Mesendoderm (in vitro differentiated cells): ENCODE measurements at regions not wholly inside any gene's neighbourhood (a gene's known extent, or its start where the extent isn't known, plus 50 kb on each side); places are given as distances from the start of the nearest gene placed in this dataset.

Source experiments
- DNase-seq: peaks from one replicate; pipeline ENCODE4 v3.0.0; 2013
- H2AK5ac ChIP-seq: 2 replicates; pipeline ENCODE4 v1.6.1; 2013; ENCODE audit warnings: low read length, inconsistent platforms
- H2BK120ac ChIP-seq: 2 replicates; pipeline ENCODE4 v1.6.1; 2013; ENCODE audit warnings: low read depth, mild to moderate bottlenecking, low read length, moderate library complexity, mixed read lengths
- H2BK15ac ChIP-seq: replicated peaks from 2 replicates; pipeline ENCODE4 v1.6.1; 2013; ENCODE audit warnings: low read depth, mild to moderate bottlenecking, moderate library complexity
- H2BK5ac ChIP-seq: 2 replicates; pipeline ENCODE4 v1.6.1; 2013; ENCODE audit warnings: low read length, inconsistent platforms
- H3K18ac ChIP-seq: 2 replicates; pipeline ENCODE4 v1.6.1; 2013; ENCODE audit warnings: mild to moderate bottlenecking, low read length, mixed read lengths
- H3K23ac ChIP-seq: one replicate; pipeline ENCODE4 v1.6.1; 2013; ENCODE audit warnings: low read length
- H3K27ac ChIP-seq: 2 replicates; pipeline ENCODE4 v1.5.1; 2013; ENCODE audit warnings: low read depth, mild to moderate bottlenecking, inconsistent platforms, low read length, moderate library complexity
- H3K27me3 ChIP-seq: 2 replicates; pipeline ENCODE4 v1.6.1; 2013; ENCODE audit warnings: low read length, control low read depth, mild to moderate bottlenecking, inconsistent platforms; ENCODE audit not compliant: insufficient read depth, poor library complexity
- H3K36me3 ChIP-seq: 2 replicates; pipeline ENCODE4 v1.6.1; 2013; ENCODE audit warnings: low read length, inconsistent platforms; ENCODE audit not compliant: control insufficient read depth, insufficient read depth
- H3K4ac ChIP-seq: one replicate; pipeline ENCODE4 v1.6.1; 2013; ENCODE audit warnings: low read depth, mild to moderate bottlenecking, low read length, moderate library complexity
- H3K4me1 ChIP-seq: 2 replicates; pipeline ENCODE4 v1.6.1; 2013; ENCODE audit warnings: low read depth, low read length, inconsistent platforms; ENCODE audit not compliant: control insufficient read depth
- H3K4me2 ChIP-seq: 2 replicates; pipeline ENCODE4 v1.6.1; 2013; ENCODE audit warnings: low read length
- H3K4me3 ChIP-seq: 2 replicates; pipeline ENCODE4 v1.5.1; 2013; ENCODE audit warnings: mild to moderate bottlenecking, low read length
- H3K56ac ChIP-seq: one replicate; pipeline ENCODE4 v1.6.1; 2013; ENCODE audit warnings: low read length
- H3K79me1 ChIP-seq: 2 replicates; pipeline ENCODE4 v1.6.1; 2013; ENCODE audit warnings: low read length, inconsistent platforms
- H3K79me2 ChIP-seq: 2 replicates; pipeline ENCODE4 v1.6.1; 2013; ENCODE audit warnings: mild to moderate bottlenecking, low read length; ENCODE audit not compliant: control insufficient read depth, insufficient read depth
- H3K9ac ChIP-seq: 2 replicates; pipeline ENCODE4 v1.6.1; 2013; ENCODE audit warnings: low read length, inconsistent platforms
- H4K5ac ChIP-seq: one replicate; pipeline ENCODE4 v1.6.1; 2013; ENCODE audit warnings: low read length
- H4K8ac ChIP-seq: one replicate; pipeline ENCODE4 v1.6.1; 2013; ENCODE audit warnings: low read depth, mild to moderate bottlenecking, control low read depth, low read length, moderate library complexity
- WGBS: extraction: QIAGEN DNeasy Blood & Tissue Kit; methylation state at CpG from one replicate; pipeline ENCODE4 v1.1.7; 2013; ENCODE audit warnings: low lambda C conversion rate, missing lambda C conversion rate; ENCODE audit not compliant: insufficient coverage; ENCODE audit errors: extremely low coverage; 5-methylcytosine and 5-hydroxymethylcytosine counted together

DNA sequence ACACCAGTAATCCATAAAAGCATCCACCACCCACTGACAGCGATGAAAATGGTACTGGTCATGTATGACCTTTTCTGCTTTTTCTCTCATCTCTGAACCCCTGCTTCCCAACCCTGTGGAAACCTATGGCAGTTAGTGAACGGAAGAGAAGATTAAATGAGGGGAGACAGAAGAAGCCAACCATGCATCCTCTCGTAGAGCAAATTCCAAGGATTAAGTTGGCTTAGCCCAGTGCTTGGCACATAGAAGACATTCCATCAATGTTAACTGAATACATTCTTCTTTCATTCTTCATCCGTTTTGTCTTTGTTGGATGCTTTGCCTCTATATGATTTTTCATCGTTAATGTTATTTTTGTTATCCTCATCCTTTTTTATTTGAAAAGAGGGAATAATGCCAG lies 339.7 kb upstream of the FLRT2 start:
- Histone ChIP-seq H2BK120ac (no peak overlapping the region), H4K8ac (no peak overlapping the region), H3K4me1 (no peaks in the 10 kb centered on the region), H2BK5ac (no peak overlapping the region), H3K18ac (no peak overlapping the region), H3K56ac (no peak overlapping the region), H3K36me3 (no peaks in the 10 kb centered on the region), H3K4me2 (no peak overlapping the region), H3K27ac (no peak overlapping the region), H2AK5ac (no peak overlapping the region), H3K4me3 (no peak overlapping the region), H2BK15ac (no peak overlapping the region), H3K23ac (no peak overlapping the region), H3K79me1 (no peaks in the 10 kb centered on the region), H3K9ac (no peak overlapping the region), H3K79me2 (no peaks in the 10 kb centered on the region), H3K27me3 (no peaks in the 10 kb centered on the region), H4K5ac (no peak overlapping the region), H3K4ac (no peak overlapping the region)
- no CpG with 5 or more reads among the region's 5 CpGs for WGBS
- no peak for DNase-seq

DNA sequence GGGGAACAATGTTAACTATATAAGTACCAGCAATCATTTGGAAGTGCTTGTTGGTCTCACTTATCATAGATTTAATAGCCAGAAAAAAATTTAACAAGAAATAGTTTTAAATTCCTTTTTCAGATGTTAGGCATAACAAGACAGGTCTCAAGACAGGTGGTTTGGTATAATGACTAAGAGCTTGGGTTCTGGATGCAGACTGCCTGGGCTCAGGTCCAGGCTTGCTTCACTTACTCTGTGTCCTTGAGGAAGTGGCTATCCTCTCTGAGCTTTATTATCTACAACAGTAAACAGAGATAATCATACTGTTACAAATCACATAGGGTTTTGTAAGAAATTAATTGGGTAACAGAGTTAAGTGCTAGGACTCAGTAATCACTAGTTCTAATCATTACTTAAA lies 338.0 kb upstream of the FLRT2 start:
- Histone ChIP-seq H3K36me3 (no peaks in the 10 kb centered on the region), H3K4ac (no peak overlapping the region), H3K9ac (no peak overlapping the region), H4K8ac (no peak overlapping the region), H3K4me3 (no peak overlapping the region), H3K27me3 (no peaks in the 10 kb centered on the region), H2BK120ac (no peak overlapping the region), H4K5ac (no peak overlapping the region), H2AK5ac (no peak overlapping the region), H3K4me1 (no peaks in the 10 kb centered on the region), H3K79me2 (no peaks in the 10 kb centered on the region), H3K79me1 (no peaks in the 10 kb centered on the region), H3K4me2 (no peak overlapping the region), H3K56ac (no peak overlapping the region), H3K27ac (no peak overlapping the region), H3K18ac (no peak overlapping the region), H2BK15ac (no peak overlapping the region), H3K23ac (no peak overlapping the region), H2BK5ac (no peak overlapping the region)
- DNase-seq = no peak

DNA sequence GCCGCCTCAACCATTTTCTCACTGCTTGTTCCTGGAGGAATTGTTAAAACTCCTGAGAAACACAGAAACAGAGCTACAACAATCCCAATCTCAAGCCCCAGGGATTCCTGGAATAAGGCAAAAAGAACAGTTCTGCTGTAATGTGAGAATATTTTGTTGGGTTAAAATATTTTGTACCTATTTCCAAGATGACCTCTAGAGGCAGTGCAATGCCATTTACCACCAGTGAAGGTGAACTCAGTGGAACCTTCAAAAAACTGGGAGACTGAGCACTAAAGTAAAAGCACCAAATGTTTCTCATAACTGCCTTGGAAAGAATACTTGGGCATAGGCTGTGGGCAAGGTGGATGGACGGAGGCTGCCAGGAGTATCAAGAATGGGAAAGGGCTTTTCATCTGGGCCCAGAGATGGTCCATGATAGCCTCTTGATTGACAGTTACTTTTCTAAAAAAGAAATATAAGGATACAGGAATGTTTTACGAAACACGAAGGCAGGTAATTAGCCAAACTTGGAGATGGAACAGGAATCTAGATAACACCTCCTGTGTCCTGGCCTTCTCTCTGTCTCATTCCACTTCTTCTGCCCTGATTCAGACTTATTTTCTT lies 334.0 kb upstream of the FLRT2 start:
- H3K79me1 ChIP-seq = no peaks in the 10 kb centered on the region
- H3K56ac ChIP-seq = no peak overlapping the region
- no peak overlapping the region for H3K4me3 ChIP-seq
- no peak overlapping the region for H4K5ac ChIP-seq
- H3K4me2 ChIP-seq = no peak overlapping the region
- H3K4me1 ChIP-seq = no peaks in the 10 kb centered on the region
- H3K9ac ChIP-seq = no peak overlapping the region
- no peak overlapping the region for H2BK15ac ChIP-seq
- H4K8ac ChIP-seq = peak overlapping the region; percentile 39
- no peak overlapping the region for H3K23ac ChIP-seq
- WGBS = no CpG with 5 or more reads among the region's 4 CpGs
- H3K18ac ChIP-seq = no peak overlapping the region
- no peak overlapping the region for H2AK5ac ChIP-seq
- no peak overlapping the region for H2BK120ac ChIP-seq
- no peak overlapping the region for H3K4ac ChIP-seq
- no peak overlapping the region for H2BK5ac ChIP-seq
- no peak overlapping the region for H3K27ac ChIP-seq
- H3K36me3 ChIP-seq = no peaks in the 10 kb centered on the region
- H3K27me3 ChIP-seq = no peaks in the 10 kb centered on the region
- peak; percentile 16 for DNase-seq
- H3K79me2 ChIP-seq = no peaks in the 10 kb centered on the region

DNA sequence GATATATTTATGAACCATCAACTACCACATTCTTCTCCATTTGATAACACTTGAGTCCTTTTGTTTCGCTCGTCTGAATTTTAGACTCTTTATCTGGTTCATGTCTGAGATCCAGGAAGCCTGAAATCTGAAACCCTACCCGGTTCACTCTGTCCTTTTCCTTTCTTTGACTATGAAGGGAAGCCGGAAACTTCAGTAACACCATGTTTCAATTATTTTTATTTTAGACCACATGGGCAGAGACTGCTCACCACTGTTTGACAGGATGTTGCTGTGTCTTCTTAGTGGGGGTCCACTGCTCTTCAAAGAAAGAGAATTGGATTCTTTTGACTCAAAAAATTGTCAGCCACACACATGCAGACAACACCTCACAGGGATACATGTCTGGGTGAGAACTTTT lies 331.9 kb upstream of the FLRT2 start:
- Histone ChIP-seq H3K9ac (no peak overlapping the region), H4K8ac (no peak overlapping the region), H3K27ac (no peak overlapping the region), H2BK15ac (no peak overlapping the region), H4K5ac (no peak overlapping the region), H3K56ac (no peak overlapping the region), H3K27me3 (no peaks in the 10 kb centered on the region), H3K4ac (no peak overlapping the region), H2BK120ac (no peak overlapping the region), H3K4me3 (no peak overlapping the region), H3K4me1 (no peaks in the 10 kb centered on the region), H2AK5ac (no peak overlapping the region), H3K4me2 (no peak overlapping the region), H3K23ac (no peak overlapping the region), H3K18ac (no peak overlapping the region), H2BK5ac (no peak overlapping the region), H3K79me1 (no peaks in the 10 kb centered on the region), H3K79me2 (no peaks in the 10 kb centered on the region), H3K36me3 (no peaks in the 10 kb centered on the region)
- no CpG with 5 or more reads among the region's 4 CpGs for WGBS
- DNase-seq = no peak

DNA sequence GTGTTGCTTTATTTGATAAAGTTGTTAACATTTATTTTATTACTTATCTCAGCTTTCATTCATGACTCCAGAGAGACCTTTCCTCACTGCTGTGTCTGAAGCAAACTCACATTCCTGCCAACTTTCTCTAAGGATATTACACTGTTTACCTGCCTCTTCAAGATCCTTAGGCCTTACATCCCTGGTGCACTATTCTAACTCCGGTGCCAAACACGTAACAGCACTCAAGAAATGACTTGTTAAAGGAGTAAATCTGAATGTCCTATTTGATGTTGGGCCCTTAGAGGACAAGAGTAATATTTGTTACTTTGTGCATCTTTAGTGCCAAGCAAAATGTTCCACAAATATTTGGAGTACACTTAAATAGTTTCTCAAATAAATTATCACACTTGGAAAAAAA lies 324.1 kb upstream of the FLRT2 start:
- Histone ChIP-seq H3K36me3 (no peaks in the 10 kb centered on the region), H3K4me3 (no peak overlapping the region), H2AK5ac (no peak overlapping the region), H2BK15ac (no peak overlapping the region), H3K9ac (no peak overlapping the region), H3K56ac (no peak overlapping the region), H4K8ac (no peak overlapping the region), H3K4me2 (no peak overlapping the region), H3K27ac (no peak overlapping the region), H3K23ac (no peak overlapping the region), H4K5ac (no peak overlapping the region), H2BK120ac (no peak overlapping the region), H3K27me3 (no peaks in the 10 kb centered on the region), H2BK5ac (no peak overlapping the region), H3K18ac (no peak overlapping the region), H3K4ac (no peak overlapping the region), H3K79me2 (no peaks in the 10 kb centered on the region), H3K4me1 (no peaks in the 10 kb centered on the region), H3K79me1 (no peaks in the 10 kb centered on the region)
- whole genome bisulfite sequencing = no CpG with 5 or more reads among the region's 2 CpGs
- DNase-seq = no peak

DNA sequence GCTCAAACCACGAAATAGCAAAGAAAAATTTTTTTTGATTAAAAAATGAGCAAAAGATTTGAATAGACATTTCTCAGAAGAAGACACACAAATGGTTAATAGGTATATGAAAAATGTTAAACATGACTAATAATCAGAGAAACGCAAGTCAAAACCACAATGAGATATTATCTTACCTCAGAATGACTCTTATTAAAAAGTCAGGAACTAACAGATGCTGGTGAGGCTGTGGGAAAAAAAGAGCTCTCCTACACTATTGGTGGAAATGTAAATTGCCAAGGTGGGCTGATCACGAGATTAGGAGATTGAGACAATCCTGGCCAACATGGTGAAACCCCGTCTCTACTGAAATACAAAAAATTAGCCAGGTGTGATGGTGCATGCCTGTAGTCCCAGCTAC lies 315.5 kb upstream of the FLRT2 start:
- no peaks in the 10 kb centered on the region for H3K36me3 ChIP-seq
- no peak overlapping the region for H2AK5ac ChIP-seq
- no peaks in the 10 kb centered on the region for H3K79me1 ChIP-seq
- H3K56ac ChIP-seq = no peak overlapping the region
- H3K79me2 ChIP-seq = no peaks in the 10 kb centered on the region
- H3K4me2 ChIP-seq = no peak overlapping the region
- H2BK5ac ChIP-seq = no peak overlapping the region
- H4K5ac ChIP-seq = no peak overlapping the region
- no peak overlapping the region for H3K4me3 ChIP-seq
- no peak overlapping the region for H2BK120ac ChIP-seq
- DNase-seq = no peak
- no peaks in the 10 kb centered on the region for H3K27me3 ChIP-seq
- no CpG with 5 or more reads among the region's 4 CpGs for WGBS
- no peak overlapping the region for H2BK15ac ChIP-seq
- no peak overlapping the region for H3K9ac ChIP-seq
- no peak overlapping the region for H3K18ac ChIP-seq
- no peaks in the 10 kb centered on the region for H3K4me1 ChIP-seq
- no peak overlapping the region for H4K8ac ChIP-seq
- H3K23ac ChIP-seq = no peak overlapping the region
- H3K4ac ChIP-seq = no peak overlapping the region
- H3K27ac ChIP-seq = no peak overlapping the region
